Cardiac fibroblast (primary cell): ENCODE measurements at regions not wholly inside any gene's neighbourhood (a gene's known extent, or its start where the extent isn't known, plus 50 kb on each side); places are given as distances from the start of the nearest gene placed in this dataset.

Source experiments
- DNase-seq, 2 donors: peaks; one replicate each; pipeline versions ENCODE4 v3.0.0 to v3.0.0-alpha.2; 2010; ENCODE audit warnings: low read depth in 2 of 2
- H3K4me3 ChIP-seq, 2 donors: replicated peaks in 1 of 2; 1 replicate in 1 of 2; 2 replicates in 1 of 2; pipeline ENCODE4 v1.5.1; 2011; ENCODE audit warnings: low read depth in 2 of 2, low read length in 2 of 2, mild to moderate bottlenecking in 2 of 2, moderate library complexity in 1 of 2
- TF ChIP-seq, protein P1 (sequence below): IDR thresholded peaks from one replicate; pipeline ENCODE4 v1.5.1; 2011; ENCODE audit warnings: low read depth, mild to moderate bottlenecking, low read length, inconsistent platforms

DNA sequence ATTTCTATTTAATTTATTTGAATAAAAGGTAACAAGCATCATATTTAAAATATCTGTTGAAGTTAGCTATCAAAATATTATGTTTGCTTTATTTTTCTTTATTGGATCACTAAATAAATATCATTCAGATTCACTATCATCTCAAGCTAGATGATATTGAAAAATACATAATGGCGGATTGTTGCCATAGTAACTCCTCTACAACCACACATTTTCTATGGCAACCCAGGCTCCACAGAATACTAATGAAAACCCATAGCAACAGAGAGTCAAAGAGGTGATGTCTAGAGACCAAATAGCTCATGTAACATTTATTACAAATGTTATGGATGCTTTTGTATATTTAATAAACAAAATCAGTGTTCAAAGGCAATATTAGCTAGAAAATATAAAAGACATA is 148.9 kb upstream of the CDK1 start:
- no peak for DNase-seq
- TF ChIP-seq, protein P1, sequence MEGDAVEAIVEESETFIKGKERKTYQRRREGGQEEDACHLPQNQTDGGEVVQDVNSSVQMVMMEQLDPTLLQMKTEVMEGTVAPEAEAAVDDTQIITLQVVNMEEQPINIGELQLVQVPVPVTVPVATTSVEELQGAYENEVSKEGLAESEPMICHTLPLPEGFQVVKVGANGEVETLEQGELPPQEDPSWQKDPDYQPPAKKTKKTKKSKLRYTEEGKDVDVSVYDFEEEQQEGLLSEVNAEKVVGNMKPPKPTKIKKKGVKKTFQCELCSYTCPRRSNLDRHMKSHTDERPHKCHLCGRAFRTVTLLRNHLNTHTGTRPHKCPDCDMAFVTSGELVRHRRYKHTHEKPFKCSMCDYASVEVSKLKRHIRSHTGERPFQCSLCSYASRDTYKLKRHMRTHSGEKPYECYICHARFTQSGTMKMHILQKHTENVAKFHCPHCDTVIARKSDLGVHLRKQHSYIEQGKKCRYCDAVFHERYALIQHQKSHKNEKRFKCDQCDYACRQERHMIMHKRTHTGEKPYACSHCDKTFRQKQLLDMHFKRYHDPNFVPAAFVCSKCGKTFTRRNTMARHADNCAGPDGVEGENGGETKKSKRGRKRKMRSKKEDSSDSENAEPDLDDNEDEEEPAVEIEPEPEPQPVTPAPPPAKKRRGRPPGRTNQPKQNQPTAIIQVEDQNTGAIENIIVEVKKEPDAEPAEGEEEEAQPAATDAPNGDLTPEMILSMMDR, result no peak
- H3K4me3 ChIP-seq, result no peak overlapping the region

GRCh38 chr10:60627778-60628748 is 150.2 kb upstream of the CDK1 start:
- no peak for DNase-seq
- no peak overlapping the region for H3K4me3 ChIP-seq
- TF ChIP-seq, protein P1, result no peak

DNA sequence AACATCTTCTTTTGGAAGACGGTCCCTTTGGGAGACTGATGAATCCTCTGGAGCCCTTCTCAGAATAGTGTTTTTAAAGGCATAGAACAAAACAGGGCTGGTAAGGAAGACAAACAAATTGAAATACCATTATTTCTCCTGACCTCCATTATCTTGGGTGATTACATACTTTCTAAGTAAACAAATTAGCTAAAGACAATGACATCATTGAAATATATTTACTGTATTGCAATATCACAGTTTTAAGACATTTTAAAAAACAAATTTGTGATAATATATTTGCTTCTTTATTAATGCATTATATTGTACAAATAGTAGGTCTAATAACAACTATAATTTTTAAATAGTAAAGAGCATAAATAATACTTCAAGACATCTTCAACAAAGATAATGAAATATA is 152.2 kb upstream of the CDK1 start:
- no peak overlapping the region for H3K4me3 ChIP-seq
- no peak for DNase-seq
- TF ChIP-seq, protein P1, result no peak

GRCh38 chr10:60623627-60624026 is 154.7 kb upstream of the CDK1 start:
- TF ChIP-seq, protein P1, result no peak
- DNase-seq, result no peak
- no peak overlapping the region for H3K4me3 ChIP-seq

- TF ChIP-seq, protein P1, result no peak
- no peak for DNase-seq
These were observed 157.3 kb upstream of the CDK1 start for GRCh38 chr10:60621018-60621417.

GRCh38 chr10:60618861-60619260 is 159.4 kb upstream of the CDK1 start:
- no peak overlapping the region for H3K4me3 ChIP-seq
- TF ChIP-seq, protein P1, result no peak
- peak in 1 of 2 donors; percentile 6 for DNase-seq

More at GRCh38 chr10:60621018-60621417, 157.3 kb upstream of the CDK1 start:
- no peak overlapping the region for H3K4me3 ChIP-seq
